WTC11 (cell line): ENCODE measurements at regions not wholly inside any gene's neighbourhood (a gene's known extent, or its start where the extent isn't known, plus 50 kb on each side); places are given as distances from the start of the nearest gene placed in this dataset.

Experiments
- E2F4 ChIP-seq: sonication (generic); formaldehyde crosslinking; IDR thresholded peaks from 2 replicates; pipeline ENCODE4 v1.8.1; 2022; ENCODE audit warnings: low read depth, mild to moderate bottlenecking, moderate library complexity, missing genetic modification reagents, borderline replicate concordance
- ZNF396 ChIP-seq: fragments of 250-450 bp; sonication (Bioruptor Pico); IDR thresholded peaks from 2 replicates; pipeline ENCODE4 v1.8.0; 2021; ENCODE audit warnings: mild to moderate bottlenecking, moderate library complexity, borderline replicate concordance

GRCh38 chr4:135476272-135476671 is 1274.7 kb upstream of the PABPC4L start:
- TF ChIP-seq ZNF396 (CRISPR knock-in tag) (no peak), E2F4 (CRISPR knock-in tag) (no peak)
